Epithelial cell of proximal tubule (primary cell): ENCODE measurements at regions not wholly inside any gene's neighbourhood (a gene's known extent, or its start where the extent isn't known, plus 50 kb on each side); places are given as distances from the start of the nearest gene placed in this dataset.

Source experiments
- DNase-seq: peaks from one replicate; pipeline ENCODE4 v3.0.0-alpha.2; 2011; ENCODE audit warnings: low read depth
- H3K4me3 ChIP-seq: 2 replicates; pipeline ENCODE4 v1.5.1; 2011; ENCODE audit warnings: low read depth, mild to moderate bottlenecking, low read length
- CTCF ChIP-seq: conservative IDR thresholded peaks from 2 replicates; pipeline ENCODE4 v1.5.1; 2012; ENCODE audit warnings: low read depth, mild to moderate bottlenecking, low read length

GRCh38 chr5:141742144-141742543, 60.1 kb upstream of the ARAP3 start:
- no peak for DNase-seq
- H3K4me3 ChIP-seq, result no peak overlapping the region
- no peak for TF ChIP-seq CTCF

- no peak for TF ChIP-seq CTCF
- no peak for DNase-seq
- no peak overlapping the region for H3K4me3 ChIP-seq
Measured at GRCh38 chr5:141740885-141741284, 58.9 kb upstream of the ARAP3 start.

- H3K4me3 ChIP-seq, result no peak overlapping the region
- no peak for TF ChIP-seq CTCF
- no peak for DNase-seq
Measured at GRCh38 chr5:141737535-141737934, 55.5 kb upstream of the ARAP3 start.

GRCh38 chr5:141735823-141736222, 53.8 kb upstream of the ARAP3 start:
- no peak overlapping the region for H3K4me3 ChIP-seq
- DNase-seq, result no peak
- TF ChIP-seq CTCF, result no peak

- no peak overlapping the region for H3K4me3 ChIP-seq
- no peak for DNase-seq
- TF ChIP-seq CTCF, result no peak
Measured at GRCh38 chr5:141734501-141735229, 52.6 kb upstream of the ARAP3 start.

- no peak overlapping the region for H3K4me3 ChIP-seq
- no peak for TF ChIP-seq CTCF
- no peak for DNase-seq
Measured at GRCh38 chr5:141733198-141733597, 51.2 kb upstream of the ARAP3 start.

- DNase-seq, result no peak
- no peak for TF ChIP-seq CTCF
Measured at GRCh38 chr5:141732417-141732816, 50.4 kb upstream of the ARAP3 start.

More at GRCh38 chr5:141732417-141732816, 50.4 kb upstream of the ARAP3 start:
- H3K4me3 ChIP-seq, result no peak overlapping the region
